OCI-LY1 (cell line): ENCODE measurements at regions not wholly inside any gene's neighbourhood (a gene's known extent, or its start where the extent isn't known, plus 50 kb on each side); places are given as distances from the start of the nearest gene placed in this dataset.
A peak's percentile ranks its signal among the peaks of the same experiment; 100 is the strongest.

Source experiments
- H2AFZ ChIP-seq: fragments of 200-600 bp; sonication (generic), shearing (Covaris generic); 2 replicates; pipeline ENCODE4 v1.6.0; 2014; ENCODE audit warnings: antibody characterized with exemption, mild to moderate bottlenecking, low read length
- H3F3A ChIP-seq: fragments of 200-600 bp; sonication (generic), shearing (Covaris generic); 2 replicates; pipeline ENCODE4 v1.6.0; 2014; ENCODE audit warnings: mild to moderate bottlenecking, antibody characterized with exemption, low read length, moderate library complexity; ENCODE audit not compliant: insufficient read depth
- H3K27ac ChIP-seq: fragments of 200-600 bp; sonication (generic); 2 replicates; pipeline ENCODE4 v1.5.1; 2014; ENCODE audit warnings: low read length, mixed run types, mild to moderate bottlenecking, low read depth; ENCODE audit not compliant: poor library complexity, severe bottlenecking
- H3K27me3 ChIP-seq: fragments of 200-600 bp; sonication (generic); 2 replicates; pipeline ENCODE4 v1.6.0; 2014; ENCODE audit warnings: antibody characterized with exemption, mild to moderate bottlenecking, low read length, moderate library complexity; ENCODE audit not compliant: insufficient read depth
- H3K36me3 ChIP-seq: fragments of 200-600 bp; sonication (generic); 2 replicates; pipeline ENCODE4 v1.6.1; 2014; ENCODE audit warnings: mild to moderate bottlenecking, antibody characterized with exemption, low read length, moderate library complexity, mixed read lengths; ENCODE audit not compliant: insufficient read depth
- H3K4me1 ChIP-seq: fragments of 200-600 bp; sonication (generic); 2 replicates; pipeline ENCODE4 v1.5.1; 2014; ENCODE audit warnings: mild to moderate bottlenecking, low read length, moderate library complexity; ENCODE audit not compliant: insufficient read depth, severe bottlenecking
- H3K4me2 ChIP-seq: fragments of 200-600 bp; sonication (generic), shearing (Covaris generic); 2 replicates; pipeline ENCODE4 v1.6.1; 2014; ENCODE audit warnings: low read length
- H3K4me3 ChIP-seq: fragments of 200-600 bp; sonication (generic); 2 replicates; pipeline ENCODE4 v1.5.1; 2014; ENCODE audit warnings: low read length, low read depth, mild to moderate bottlenecking, mixed read lengths; ENCODE audit not compliant: poor library complexity, severe bottlenecking
- H3K79me2 ChIP-seq: fragments of 200-600 bp; shearing (Covaris generic); 2 replicates; pipeline ENCODE4 v1.6.1; 2016; ENCODE audit warnings: mixed run types, low read length, mixed read lengths; ENCODE audit not compliant: insufficient read depth
- H3K9ac ChIP-seq: fragments of 200-600 bp; sonication (generic), shearing (Covaris generic); 2 replicates; pipeline ENCODE4 v1.6.1; 2014; ENCODE audit warnings: mild to moderate bottlenecking, low read length, mixed read lengths
- H3K9me2 ChIP-seq: fragments of 200-600 bp; sonication (generic), shearing (Covaris generic); 2 replicates; pipeline ENCODE4 v1.6.1; 2014; ENCODE audit warnings: low read depth, mild to moderate bottlenecking, low read length, mixed read lengths
- H3K9me3 ChIP-seq: fragments of 200-600 bp; shearing (Covaris generic); 2 replicates; pipeline ENCODE4 v1.6.1; 2014; ENCODE audit warnings: low read length, mixed read lengths
- H4K20me1 ChIP-seq: fragments of 200-600 bp; sonication (generic), shearing (Covaris generic); 2 replicates; pipeline ENCODE4 v1.6.0; 2016; ENCODE audit warnings: mild to moderate bottlenecking, low read length; ENCODE audit not compliant: insufficient read depth
- EZH2 ChIP-seq: fragments of 200-600 bp; sonication (generic), shearing (Covaris generic); IDR thresholded peaks from 2 replicates; pipeline ENCODE4 v1.8.0; 2017; ENCODE audit warnings: borderline replicate concordance, mixed run types, mild to moderate bottlenecking, antibody characterized with exemption, low read length, moderate library complexity, mixed read lengths
- TF ChIP-seq, protein P1 (sequence below): fragments of 200-600 bp; sonication (generic), shearing (Covaris generic); IDR thresholded peaks from 2 replicates; pipeline ENCODE4 v1.5.1; 2017; ENCODE audit warnings: mild to moderate bottlenecking, antibody characterized with exemption, low read length, moderate library complexity, mixed read lengths

- 0 out of 2 replicates have a peak overlapping the region, but pooled peaks have one; percentile 32 for H2AFZ ChIP-seq
- no peaks in the 10 kb centered on the region for H4K20me1 ChIP-seq
- no peak overlapping the region for H3K27ac ChIP-seq
- no peaks in the 10 kb centered on the region for H3K9me2 ChIP-seq
- H3K4me1 ChIP-seq, result peaks cover 30% of the 10 kb centered on the region
- H3K9ac ChIP-seq, result no peak overlapping the region
- H3F3A ChIP-seq, result no peaks in the 10 kb centered on the region; the same call in 1 of the 2 replicates
- no peaks in the 10 kb centered on the region for H3K36me3 ChIP-seq
- H3K79me2 ChIP-seq, result no peaks in the 10 kb centered on the region
- H3K27me3 ChIP-seq, result no peaks in the 10 kb centered on the region
- TF ChIP-seq EZH2, result no peak
- TF ChIP-seq, protein P1, sequence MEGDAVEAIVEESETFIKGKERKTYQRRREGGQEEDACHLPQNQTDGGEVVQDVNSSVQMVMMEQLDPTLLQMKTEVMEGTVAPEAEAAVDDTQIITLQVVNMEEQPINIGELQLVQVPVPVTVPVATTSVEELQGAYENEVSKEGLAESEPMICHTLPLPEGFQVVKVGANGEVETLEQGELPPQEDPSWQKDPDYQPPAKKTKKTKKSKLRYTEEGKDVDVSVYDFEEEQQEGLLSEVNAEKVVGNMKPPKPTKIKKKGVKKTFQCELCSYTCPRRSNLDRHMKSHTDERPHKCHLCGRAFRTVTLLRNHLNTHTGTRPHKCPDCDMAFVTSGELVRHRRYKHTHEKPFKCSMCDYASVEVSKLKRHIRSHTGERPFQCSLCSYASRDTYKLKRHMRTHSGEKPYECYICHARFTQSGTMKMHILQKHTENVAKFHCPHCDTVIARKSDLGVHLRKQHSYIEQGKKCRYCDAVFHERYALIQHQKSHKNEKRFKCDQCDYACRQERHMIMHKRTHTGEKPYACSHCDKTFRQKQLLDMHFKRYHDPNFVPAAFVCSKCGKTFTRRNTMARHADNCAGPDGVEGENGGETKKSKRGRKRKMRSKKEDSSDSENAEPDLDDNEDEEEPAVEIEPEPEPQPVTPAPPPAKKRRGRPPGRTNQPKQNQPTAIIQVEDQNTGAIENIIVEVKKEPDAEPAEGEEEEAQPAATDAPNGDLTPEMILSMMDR, result no peak
- H3K4me3 ChIP-seq, result no peak overlapping the region
- H3K9me3 ChIP-seq, result no peaks in the 10 kb centered on the region
- no peak overlapping the region for H3K4me2 ChIP-seq
Measured at GRCh38 chr5:89338935-89339334, 456.0 kb upstream of the MEF2C start.

DNA sequence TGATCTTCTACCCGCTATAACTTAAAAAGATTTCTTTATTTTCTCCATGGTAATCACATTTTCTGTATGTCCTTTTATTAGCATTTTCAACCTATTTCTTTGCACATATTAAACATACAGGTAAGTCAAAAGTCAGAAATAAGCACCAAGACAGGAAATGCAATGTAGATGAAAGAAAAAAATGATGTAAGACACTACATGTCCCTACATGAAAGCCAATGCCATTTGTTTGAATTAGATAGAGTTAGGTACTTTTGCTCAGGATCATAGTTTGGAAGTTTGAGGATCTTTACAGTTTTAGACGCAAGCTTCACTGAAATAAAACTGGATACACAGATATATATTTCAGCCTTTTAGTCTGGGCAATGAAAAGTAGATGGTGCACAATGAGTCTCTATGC is 453.1 kb upstream of the MEF2C start:
- Histone ChIP-seq H3F3A (no peaks in the 10 kb centered on the region; the same call in 1 of the 2 replicates), H3K27ac (no peak overlapping the region), H3K9ac (no peak overlapping the region), H3K79me2 (no peaks in the 10 kb centered on the region), H4K20me1 (no peaks in the 10 kb centered on the region), H3K4me3 (no peak overlapping the region), H3K27me3 (no peaks in the 10 kb centered on the region), H3K4me2 (no peak overlapping the region), H3K4me1 (peaks cover 2% of the 10 kb centered on the region), H3K9me3 (no peaks in the 10 kb centered on the region), H2AFZ (no peak overlapping the region), H3K36me3 (no peaks in the 10 kb centered on the region), H3K9me2 (no peaks in the 10 kb centered on the region)
- no peak for TF ChIP-seq EZH2
- TF ChIP-seq, protein P1, result no peak

DNA sequence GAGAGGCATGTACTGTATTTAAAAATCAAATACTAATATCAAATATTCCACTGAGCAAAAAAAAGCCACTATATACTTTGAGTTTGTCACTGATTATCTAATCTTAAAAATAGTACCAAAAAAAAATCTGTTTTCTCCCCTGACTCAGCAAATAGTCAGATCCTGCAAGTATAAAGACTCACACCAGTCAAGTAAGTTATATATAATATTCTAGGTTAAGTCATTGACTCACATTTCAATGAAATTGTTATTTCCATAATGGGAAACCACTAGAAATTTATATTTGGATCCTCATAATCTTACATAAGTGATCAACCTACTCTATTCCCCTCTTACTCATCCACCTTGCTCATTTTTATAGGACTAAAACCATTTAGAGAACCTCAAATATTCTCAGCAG is 447.2 kb upstream of the MEF2C start:
- Histone ChIP-seq H3K36me3 (no peaks in the 10 kb centered on the region), H3F3A (no peaks in the 10 kb centered on the region), H4K20me1 (no peaks in the 10 kb centered on the region), H3K4me1 (no peaks in the 10 kb centered on the region), H3K4me2 (no peak overlapping the region), H2AFZ (no peak overlapping the region), H3K27me3 (no peaks in the 10 kb centered on the region), H3K9me2 (no peaks in the 10 kb centered on the region), H3K9ac (no peak overlapping the region), H3K27ac (no peak overlapping the region), H3K4me3 (no peak overlapping the region), H3K79me2 (no peaks in the 10 kb centered on the region), H3K9me3 (no peaks in the 10 kb centered on the region)
- no peak for TF ChIP-seq EZH2

GRCh38 chr5:89327608-89328007 is 444.6 kb upstream of the MEF2C start:
- H3K9me2 ChIP-seq, result no peaks in the 10 kb centered on the region
- peaks cover 6% of the 10 kb centered on the region for H3K4me1 ChIP-seq
- H3K9me3 ChIP-seq, result no peaks in the 10 kb centered on the region
- H2AFZ ChIP-seq, result 0 out of 2 replicates have a peak overlapping the region, but pooled peaks have one; percentile 27
- no peaks in the 10 kb centered on the region for H3F3A ChIP-seq
- TF ChIP-seq, protein P1, result no peak
- no peak for TF ChIP-seq EZH2
- no peaks in the 10 kb centered on the region for H3K36me3 ChIP-seq
- no peak overlapping the region for H3K9ac ChIP-seq
- no peaks in the 10 kb centered on the region for H3K27me3 ChIP-seq
- no peak overlapping the region for H3K4me2 ChIP-seq
- no peak overlapping the region for H3K4me3 ChIP-seq
- H4K20me1 ChIP-seq, result no peaks in the 10 kb centered on the region
- no peaks in the 10 kb centered on the region for H3K79me2 ChIP-seq
- no peak overlapping the region for H3K27ac ChIP-seq
